ENCODE measurements at regions not wholly inside any gene's neighbourhood (a gene's known extent, or its start where the extent isn't known, plus 50 kb on each side); places are given as distances from the start of the nearest gene placed in this dataset.
"Not testable (repeated sequence)": the region's sequence is repeated elsewhere in the genome, so short reads cannot be mapped to it uniquely, and the experiment has no call there.

DNA sequence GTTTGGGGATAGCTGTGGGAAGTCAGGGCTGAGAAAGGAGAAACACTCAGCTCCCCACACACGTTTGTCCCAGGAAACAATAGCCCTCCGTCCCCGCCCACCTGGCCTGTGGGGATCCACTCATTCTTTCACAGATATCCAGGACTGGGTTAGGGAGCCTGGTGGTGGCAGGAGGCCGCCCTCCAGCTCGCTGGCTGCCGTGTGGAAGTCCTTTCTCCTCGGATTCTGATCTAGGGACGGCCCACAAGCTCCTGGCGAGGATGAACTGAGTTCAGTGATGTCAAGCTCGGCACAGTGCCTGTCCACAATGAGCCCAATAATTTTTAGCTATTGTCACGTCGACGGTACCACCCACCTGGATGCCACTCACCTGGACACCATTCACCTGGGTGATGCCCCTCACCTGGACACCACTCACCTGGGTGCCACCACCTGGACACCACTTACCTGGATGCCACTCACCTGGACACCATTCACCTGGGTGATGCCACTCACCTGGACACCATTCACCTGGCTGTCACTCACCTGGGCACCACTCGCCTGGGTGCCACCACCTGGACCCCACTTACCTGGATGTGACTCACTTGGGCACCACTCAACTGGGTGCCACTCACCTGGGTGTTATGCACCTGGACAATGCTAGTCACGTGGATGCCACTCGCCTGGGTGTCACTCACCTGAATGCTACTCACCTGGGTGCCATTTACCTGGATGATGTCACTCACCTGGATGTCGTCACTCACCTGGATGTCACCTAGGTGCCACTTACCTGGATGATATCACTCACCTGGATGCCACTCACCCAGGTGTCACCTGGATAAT is 172.5 kb upstream of the FOXF1 start:
- DNase-seq = no peak

DNA sequence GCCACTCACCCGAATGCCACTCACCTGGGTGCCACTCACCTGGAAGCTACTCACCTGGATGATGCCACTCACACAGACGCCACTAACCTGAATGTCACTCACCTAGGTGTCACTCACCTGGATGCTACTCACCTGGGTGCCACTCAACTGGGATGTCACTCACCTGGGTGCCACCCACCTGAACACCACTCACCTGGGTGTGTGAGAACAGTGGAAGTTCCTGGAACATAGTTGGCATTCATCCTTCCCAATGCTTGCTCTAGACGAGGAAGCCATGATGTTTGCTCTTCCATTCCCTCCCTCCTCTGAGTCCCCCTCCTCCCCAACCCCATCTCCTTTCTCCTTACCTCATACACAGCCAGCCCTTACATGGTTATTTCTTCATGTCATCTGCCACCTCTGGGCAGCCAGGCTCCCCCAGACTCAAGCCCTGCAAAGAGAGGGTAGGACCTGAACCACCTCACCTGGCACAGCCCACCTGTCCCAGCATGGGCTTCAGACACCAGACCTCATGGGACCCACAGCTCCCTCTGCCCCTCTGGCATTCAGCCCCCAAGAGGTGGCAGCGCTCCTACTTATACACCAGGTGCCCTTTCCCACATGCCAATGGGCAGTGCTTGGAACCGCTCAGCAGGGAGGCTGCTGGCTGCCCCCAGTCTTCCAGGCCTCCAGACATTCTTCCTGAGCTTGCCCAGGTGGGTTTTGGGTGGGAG is 171.8 kb upstream of the FOXF1 start:
- no peak for DNase-seq

DNA sequence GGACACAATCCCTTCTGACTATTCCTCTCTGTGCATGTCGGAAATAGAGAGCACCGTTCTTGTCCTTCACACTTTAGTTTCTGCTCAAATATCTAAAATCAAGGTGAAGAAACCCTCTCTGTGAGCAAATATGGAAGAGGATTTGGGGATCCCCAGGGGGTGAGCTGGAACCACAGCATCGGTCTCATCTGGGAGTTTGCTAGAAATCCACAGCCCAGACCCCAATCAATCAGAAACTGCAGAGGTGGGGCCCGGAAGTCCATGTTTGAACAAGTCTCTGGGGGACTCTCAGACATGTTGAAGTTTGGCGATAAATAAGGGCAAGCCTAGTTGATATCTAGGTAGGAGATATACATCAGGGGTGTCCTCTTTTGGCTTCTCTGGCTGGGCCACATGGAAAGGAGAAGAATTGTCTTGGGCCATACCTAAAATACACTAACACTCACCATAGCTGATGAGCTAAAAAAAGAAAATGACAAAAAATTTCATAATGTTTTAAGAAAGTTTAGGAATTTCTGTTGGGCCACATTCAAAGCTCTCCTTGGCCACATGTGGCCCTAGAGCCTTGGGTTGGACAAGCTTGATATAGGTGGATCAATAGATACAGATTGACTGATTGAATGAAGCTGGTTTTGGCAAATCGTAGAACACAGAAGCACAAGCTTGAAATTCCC is 168.0 kb upstream of the FOXF1 start:
- no peak for DNase-seq

DNA sequence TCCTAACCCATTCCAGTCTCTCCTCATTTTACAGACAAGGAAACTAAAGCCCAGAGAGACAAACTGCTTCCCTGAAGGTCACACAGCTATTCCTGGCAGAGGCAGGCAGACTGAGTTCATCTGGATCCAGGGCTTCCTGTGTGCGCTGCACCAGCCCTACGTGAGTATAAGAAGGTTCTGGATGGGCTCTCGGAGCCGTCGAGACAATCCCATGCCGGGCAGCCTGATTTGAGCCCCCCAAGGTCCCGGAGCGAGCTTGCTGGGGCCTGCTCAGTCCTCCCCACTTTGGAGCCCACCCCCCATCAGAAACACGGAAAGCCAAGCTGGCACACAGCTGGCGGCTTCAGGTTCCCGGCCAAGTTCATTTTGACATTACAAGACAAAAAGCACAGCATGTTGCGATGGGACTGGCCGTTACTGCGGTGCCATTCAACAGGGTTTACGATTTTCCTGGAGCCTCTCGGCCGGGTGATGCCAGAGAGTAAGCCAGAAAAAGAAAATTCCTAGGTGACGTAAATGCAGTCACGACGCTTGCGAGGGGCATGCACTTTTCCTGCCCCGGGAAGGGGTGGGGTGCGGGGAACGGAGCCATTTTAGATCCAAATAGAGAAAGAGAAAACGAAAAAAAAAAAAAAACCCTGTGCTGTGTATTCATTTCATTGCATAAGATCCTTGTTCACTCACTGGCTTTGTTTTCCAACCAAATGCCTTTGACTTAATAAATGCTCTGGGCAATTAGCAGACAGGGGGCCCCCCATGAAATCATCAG is 167.1 kb upstream of the FOXF1 start:
- DNase-seq = no peak

DNA sequence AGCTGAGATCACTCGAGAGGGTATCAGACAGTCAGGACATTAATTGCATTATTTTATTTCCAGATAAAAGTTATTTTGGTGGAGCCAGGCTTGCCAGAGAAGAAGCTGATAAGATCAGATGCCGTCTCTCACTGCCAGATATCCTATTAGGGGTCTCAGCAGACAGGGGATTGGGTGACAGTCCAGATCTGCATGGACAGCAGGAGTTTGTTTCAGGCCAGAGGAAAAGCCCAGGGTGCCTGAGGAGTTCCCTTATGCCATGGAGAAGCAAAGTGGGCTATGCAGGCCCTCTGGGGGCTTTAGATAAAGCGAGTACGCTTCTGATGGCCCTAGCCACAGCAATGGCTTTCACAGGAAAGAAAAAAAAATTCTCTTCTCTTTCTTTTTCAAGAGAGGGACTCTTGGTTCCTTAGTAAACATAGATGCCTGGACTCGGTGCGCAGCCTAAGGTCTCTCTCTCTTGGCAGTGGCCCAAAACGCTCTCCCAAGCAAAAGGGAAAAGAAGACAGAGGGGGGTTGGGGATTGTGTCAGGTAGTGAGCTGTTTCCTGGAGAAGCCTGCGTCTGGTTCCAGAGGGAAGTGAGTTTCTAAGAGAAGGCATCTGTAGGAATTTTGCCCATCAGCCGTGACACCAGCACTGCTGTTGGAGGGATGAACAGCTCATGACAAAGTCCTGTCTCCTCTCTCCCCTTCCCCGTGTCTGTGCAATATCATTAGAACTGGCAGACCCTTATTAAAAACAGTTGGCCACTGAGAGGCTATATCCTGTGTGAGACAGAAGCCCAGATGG is 166.3 kb upstream of the FOXF1 start:
- DNase-seq = no peak

DNA sequence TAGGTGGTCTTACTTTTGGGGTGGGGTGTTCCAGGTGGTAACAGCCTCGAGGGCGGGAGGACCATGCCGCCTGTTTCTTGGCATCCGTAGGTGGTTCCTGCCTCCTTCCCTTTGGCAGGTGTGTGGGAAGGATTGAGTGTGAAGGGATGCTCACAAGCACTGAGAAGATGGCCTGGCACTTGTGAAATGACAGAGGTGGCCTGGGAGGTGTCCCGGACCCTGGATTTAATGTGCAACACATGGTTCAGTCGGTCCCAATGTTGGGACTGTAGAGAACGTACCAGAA is 165.8 kb upstream of the FOXF1 start:
- DNase-seq = no peak

DNA sequence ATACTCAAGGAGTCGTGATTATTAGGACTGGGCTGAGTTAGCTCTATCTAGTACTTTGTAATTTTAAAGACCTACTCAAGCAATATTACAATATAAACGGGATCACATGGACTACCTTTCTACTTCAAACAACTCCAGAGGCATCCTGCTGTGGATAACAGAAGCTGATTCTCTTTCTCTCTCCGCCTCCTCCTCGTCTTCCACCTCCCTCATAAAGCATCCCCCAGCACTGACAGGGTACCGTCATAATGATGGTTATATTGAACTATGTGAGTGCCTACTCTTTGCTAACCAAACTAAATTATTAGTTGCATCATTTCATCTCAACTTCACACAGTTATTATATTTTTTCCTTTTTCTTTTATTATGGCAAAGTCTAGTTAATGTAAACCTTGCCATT is 165.4 kb upstream of the FOXF1 start:
- no peak for DNase-seq

DNA sequence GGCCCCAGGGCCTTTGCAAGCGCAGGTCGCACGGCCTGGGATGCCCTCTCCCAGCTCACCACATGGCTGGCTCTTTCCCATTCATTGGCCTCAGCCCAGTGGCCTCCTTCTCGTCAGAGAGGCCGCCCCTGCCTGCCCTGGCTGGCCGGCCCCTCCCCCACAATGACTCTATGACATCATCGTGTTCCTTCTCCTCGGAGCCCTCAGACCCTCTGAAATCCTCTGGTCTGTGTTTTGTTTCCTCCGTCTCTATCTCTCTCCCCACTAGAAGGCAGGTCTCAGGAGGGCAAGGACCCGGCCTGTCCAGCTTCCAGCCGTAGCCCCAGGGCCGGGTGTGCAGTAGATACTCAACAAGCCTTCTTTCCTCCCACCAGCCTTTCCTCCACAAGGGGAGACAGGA is 164.8 kb upstream of the FOXF1 start:
- no peak for DNase-seq

DNA sequence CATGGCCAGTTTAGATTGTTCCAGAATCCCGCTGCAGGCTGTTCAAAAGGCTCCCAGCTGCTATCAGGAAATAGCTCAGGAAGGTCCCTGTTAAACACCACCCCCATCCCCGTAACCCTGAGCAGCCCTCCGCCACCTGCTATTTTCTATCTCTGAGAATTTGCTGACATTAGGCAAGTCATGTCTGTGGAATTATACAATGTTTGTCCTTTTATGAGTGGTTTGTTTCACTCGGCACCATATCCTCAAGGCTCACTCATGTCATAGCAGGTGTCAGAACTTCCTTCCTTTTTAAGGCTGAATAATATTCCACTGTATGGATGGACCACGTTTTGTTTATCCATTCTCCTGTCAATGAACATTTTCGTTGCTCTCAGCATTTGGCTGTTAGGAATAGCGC is 164.3 kb upstream of the FOXF1 start:
- DNase-seq = no peak

DNA sequence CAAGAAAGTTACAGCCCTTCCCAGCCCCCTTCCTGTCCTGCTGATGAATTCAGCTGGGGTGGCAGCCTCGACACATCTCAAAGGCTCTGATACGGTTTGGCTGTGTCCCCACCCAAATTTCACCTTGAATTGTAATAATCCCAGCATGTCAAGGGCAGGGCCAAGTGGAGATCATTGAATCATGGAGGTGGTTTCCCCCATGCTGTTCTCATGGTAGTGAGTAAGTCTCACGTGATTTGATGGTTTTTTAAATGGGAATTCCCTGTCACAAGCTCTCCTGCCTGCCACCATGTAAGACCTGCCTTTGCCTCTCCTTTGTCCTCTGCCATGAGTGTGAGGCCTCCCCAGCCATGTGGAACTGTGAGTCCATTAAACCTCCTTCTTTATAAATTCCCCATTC is 163.2 kb upstream of the FOXF1 start:
- no peak for DNase-seq

DNA sequence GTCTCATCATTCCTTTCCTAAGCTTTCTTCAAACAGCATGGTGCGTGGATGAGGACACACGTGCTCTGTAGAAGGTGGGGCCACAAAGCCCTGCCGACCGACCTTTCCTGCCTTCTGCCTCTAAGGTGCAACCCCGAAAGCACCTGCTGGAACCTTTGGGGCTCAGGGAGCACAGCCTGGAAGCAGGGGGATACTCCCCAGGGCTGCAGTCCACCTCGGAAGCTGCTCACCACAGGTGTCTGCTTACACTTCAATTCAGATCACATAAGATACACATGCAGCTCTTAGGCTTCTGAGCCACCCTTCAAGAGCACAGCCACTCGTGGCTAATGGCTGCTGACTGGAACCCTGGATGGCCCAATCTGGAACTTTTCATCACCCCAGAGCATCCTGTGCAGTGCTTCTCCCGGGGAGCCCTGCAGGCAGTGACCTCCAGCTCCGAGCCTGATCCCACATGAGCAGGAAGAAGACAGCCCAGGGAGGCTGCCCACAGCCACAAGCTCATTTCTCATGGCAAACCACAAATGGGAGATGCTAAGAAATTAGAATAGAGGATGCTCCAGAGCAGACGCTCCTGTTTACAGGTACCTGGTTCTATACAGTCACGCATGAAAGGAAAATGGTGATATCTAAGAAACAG is 162.3 kb upstream of the FOXF1 start:
- no peak for DNase-seq

DNA sequence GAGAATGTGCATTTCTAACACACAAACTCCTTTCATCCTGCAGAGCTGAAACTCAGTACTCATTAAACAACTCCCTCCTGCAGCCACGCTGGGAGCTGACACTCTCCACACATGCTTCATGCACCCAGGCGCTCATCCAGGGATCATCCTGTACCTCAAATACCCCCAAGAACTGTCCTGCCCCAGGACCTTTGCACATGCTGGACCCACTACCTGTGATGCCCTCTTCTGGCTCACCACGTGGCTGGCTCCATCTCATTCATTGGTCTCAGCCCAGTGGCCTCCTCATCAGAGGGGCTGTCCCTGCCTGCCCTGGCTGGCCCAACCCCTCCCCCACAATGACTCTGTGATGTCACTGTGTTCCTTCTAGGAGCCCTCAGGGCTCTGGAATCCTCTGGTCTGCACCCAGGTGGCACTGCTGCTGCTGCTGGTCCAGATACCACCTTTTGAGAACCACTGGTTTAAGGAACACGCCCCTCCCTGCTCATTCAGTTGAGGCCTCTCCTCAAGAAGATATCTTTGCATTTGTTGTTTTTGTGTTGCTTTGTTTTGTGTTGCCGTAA is 160.9 kb upstream of the FOXF1 start:
- DNase-seq = no peak

DNA sequence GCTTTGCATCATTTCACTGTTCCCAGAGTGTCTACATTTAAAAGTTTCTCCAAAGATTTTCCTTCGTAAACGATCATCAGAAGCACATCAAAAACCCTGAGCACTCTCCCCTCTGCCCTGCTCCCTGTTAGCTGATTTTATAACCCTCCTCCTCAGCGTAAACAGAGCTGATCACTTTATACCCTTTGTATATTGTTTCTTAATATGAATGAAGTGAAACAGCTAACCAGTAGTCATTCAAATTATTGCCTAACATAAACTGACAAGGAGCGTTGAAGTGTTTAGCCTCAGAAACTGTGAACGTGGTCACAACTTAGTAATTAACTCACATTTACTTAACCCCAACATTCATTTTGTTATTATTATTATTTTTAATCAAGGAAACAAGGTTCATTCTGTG is 160.0 kb upstream of the FOXF1 start:
- no peak for DNase-seq

DNA sequence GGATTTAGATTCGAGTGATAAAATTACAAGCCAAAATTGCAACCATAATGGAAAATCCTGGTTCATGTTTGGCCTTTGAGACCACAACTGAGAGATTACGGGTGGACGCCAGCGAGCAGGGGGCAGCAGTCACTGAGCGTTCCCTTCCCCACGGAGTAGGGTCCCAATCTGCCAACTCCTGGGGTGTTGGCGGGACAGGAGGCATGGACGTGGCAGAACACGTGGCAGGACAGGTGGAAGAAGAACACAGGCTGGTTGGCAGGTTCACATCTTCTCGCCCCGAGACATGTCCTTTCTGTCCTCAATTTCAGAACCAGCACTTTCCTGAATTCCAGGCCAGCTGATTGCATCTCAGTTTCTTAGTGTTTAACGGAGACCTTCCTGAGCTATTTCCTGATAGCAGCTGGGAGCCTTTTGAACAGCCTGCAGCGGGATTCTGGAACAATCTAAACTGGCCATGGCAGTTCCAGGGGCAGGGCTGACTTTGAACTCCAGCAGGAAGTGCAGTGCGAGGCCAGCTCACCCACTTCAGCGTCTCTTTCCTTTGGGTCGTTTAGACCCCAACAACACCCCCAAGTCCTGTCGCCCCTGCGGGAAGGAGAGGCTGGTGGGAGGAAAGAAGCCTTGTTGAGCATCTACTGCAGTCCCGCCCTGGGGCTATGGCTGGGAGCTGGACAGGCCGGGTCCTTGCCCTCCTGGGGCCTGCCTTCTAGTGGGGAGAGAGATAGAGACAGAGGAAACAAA is 159.1 kb upstream of the FOXF1 start:
- DNase-seq = no peak

DNA sequence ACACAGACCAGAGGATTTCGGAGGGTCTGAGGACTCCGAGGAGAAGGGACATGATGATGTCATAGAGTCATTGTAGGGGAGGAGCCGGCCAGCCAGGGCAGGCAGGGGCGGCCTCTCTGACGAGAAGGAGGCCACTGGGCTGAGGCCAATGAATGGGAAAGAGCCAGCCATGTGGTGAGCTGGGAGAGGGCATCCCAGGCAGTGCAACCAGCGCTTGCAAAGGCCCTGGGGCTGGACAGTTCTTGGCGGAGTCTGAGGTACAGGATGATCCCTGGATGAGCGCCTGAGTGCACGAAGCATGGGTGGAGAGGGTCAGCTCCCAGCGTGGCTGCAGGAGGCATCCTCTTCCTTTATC is 158.6 kb upstream of the FOXF1 start:
- not testable (repeated sequence) for DNase-seq

DNA sequence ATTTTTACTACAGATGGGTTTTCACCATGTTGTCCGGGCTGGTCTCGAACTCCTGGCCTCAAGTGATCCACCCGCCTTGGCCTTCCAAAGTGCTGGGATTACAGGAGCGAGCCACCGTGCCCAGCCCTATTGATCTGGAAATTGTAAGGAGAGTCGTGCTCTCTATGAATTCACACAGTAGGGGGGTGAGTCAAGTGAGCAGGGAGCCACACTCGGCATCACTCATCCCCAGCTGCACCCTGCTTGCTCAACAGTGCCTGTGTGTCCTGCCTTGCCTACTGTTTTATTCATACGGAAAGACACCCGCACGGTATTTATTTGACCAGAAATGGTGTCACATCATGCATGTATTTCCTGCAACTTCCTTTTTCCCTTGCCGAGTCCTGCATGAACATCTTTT is 157.2 kb upstream of the FOXF1 start:
- no peak for DNase-seq

DNA sequence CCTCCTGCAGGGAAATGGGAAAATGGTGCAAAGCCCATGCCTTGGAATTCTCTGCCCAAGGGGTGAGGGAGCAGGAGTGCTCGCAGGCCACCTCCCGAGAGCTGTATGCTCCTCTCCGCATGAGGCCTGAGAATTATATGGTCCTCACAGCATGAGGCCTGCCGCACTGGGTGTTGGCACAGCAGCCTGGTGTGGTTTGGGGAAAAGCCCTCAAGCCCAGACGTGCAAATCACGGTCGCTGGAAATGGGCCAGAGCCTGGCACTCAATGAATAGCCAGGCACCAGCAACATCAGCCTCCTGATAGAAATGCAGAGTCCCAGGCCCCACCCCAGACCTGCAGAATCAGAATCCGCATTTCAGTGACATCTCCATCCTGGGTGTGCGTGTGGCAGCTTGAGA is 156.4 kb upstream of the FOXF1 start:
- DNase-seq = no peak

DNA sequence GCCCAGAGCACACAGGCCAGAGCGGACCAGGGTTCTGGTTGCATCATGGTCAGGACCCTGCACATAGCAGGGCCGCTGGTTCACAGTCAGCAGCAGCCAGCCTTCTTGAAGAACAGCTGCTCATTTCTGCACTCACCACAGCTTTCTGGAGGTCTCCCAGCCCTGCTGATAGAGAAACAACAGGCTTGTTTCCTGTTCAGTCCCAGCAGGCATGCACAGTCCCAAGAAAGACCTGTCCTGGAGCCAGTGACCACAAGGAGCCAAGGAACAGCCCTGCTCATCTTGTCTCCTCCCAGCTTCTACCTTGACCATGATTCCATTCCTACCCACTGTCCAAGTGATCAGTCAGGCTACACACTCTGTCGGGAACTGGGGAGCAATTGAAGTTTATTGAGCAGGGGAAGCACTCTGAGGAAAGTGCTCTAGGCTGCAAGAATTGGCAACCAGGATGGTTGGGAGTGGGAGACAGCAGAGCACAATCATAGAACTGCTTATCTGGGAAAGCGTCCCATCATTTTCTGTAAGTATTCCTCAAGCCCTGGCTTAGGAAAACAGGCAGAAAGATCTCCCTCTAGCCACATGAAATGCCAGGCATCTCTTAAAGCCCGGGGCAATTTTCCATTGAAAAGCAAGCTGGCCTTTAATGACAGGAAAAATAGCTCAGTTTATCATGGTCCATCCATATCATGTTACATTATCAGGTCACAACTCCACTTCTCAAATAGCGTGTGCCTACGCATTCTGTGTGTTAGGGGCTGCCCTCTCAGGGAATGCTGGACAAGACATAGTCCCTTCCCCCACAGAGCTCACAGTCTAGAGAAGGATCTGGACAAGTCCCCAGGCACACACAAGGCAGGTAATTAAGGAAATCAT is 155.4 kb upstream of the FOXF1 start:
- no peak for DNase-seq

DNA sequence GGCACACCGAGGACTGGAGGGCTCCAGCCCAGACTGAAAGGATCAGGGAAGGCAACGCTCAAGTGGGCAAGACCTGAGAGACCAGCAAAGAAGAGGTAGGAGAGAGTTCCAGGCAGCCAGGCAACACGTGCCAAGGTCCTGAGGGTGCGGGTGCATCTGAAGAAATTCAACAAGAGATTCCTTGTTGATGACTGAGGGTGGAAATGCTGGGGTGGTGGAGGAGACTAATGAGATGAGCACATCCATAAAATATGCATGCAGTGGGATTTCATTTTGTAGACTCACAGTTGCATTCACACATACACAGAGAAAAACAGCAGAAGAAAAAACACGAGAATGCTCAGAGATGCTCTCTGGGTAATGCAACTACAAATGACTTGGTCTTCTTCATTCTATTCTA is 154.8 kb upstream of the FOXF1 start:
- no peak for DNase-seq

DNA sequence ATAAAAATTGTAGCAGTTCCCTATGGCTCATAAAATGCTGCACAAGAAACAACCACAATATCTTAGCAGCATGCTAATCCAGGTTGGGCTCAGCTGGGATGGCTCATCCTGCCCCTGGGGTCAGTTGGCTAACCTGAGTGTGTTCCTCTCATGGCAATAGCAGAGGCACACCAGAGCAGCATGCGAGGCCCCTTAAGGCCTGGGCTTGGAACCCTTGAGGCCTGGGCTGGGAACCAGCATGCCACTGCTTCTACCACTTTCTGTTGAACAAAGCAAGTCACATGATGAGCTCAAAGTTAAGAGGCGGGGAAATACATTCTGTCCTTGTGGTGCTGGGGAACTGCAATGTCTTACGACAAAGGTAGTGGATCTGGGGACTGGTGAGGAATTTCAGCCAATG is 154.4 kb upstream of the FOXF1 start:
- DNase-seq = no peak

All from activated CD4-positive, alpha-beta T cell treated with anti-CD3 and anti-CD28 coated beads for 48 hours (primary cell).